ENCODE measurements at regions not wholly inside any gene's neighbourhood (a gene's known extent, or its start where the extent isn't known, plus 50 kb on each side); places are given as distances from the start of the nearest gene placed in this dataset.

- H3K9ac ChIP-seq (ENCODE audit: low read depth, low read length), result no peak overlapping the region
- no peaks in the 10 kb centered on the region for H3K9me3 ChIP-seq (ENCODE audit: control insufficient read depth, insufficient read depth, low read length)
- no peaks in the 10 kb centered on the region for H3K36me3 ChIP-seq (ENCODE audit: control insufficient read depth, insufficient read depth, low read length)
- peaks cover 11% of the 10 kb centered on the region for H3K27me3 ChIP-seq (ENCODE audit: control insufficient read depth, insufficient read depth, low read length)
- no peak overlapping the region for H3K27ac ChIP-seq (ENCODE audit: low read depth, low read length)
- H3K4me1 ChIP-seq (ENCODE audit: control insufficient read depth, insufficient read depth, low read length), result 0 out of 2 replicates have a peak, but pooled peaks cover 5% of the 10 kb centered on the region
- no peak overlapping the region for H3K4me3 ChIP-seq (ENCODE audit: low read depth, low read length)
Measured at GRCh38 chr6:150799276-150799805, 66.2 kb upstream of the MTHFD1L start.

- Histone ChIP-seq H3K27ac (ENCODE audit: low read depth, low read length) (no peak overlapping the region), H3K9me3 (ENCODE audit: control insufficient read depth, insufficient read depth, low read length) (no peaks in the 10 kb centered on the region), H3K4me1 (ENCODE audit: control insufficient read depth, insufficient read depth, low read length) (0 out of 2 replicates have a peak, but pooled peaks cover 5% of the 10 kb centered on the region), H3K27me3 (ENCODE audit: control insufficient read depth, insufficient read depth, low read length) (peaks cover 11% of the 10 kb centered on the region), H3K36me3 (ENCODE audit: control insufficient read depth, insufficient read depth, low read length) (no peaks in the 10 kb centered on the region), H3K9ac (ENCODE audit: low read depth, low read length) (no peak overlapping the region), H3K4me3 (ENCODE audit: low read depth, low read length) (no peak overlapping the region)
Measured at GRCh38 chr6:150800674-150801314, 64.7 kb upstream of the MTHFD1L start.

GRCh38 chr6:150806790-150807189 lies 58.7 kb upstream of the MTHFD1L start:
- Histone ChIP-seq H3K27ac (ENCODE audit: low read depth, low read length) (no peak overlapping the region), H3K27me3 (ENCODE audit: control insufficient read depth, insufficient read depth, low read length) (no peaks in the 10 kb centered on the region), H3K9me3 (ENCODE audit: control insufficient read depth, insufficient read depth, low read length) (no peaks in the 10 kb centered on the region), H3K4me1 (ENCODE audit: control insufficient read depth, insufficient read depth, low read length) (no peaks in the 10 kb centered on the region), H3K36me3 (ENCODE audit: control insufficient read depth, insufficient read depth, low read length) (no peaks in the 10 kb centered on the region), H3K4me3 (ENCODE audit: low read depth, low read length) (no peak overlapping the region), H3K9ac (ENCODE audit: low read depth, low read length) (no peak overlapping the region)

GRCh38 chr6:150813319-150813992 lies 52.0 kb upstream of the MTHFD1L start:
- no peak overlapping the region for H3K9ac ChIP-seq (ENCODE audit: low read depth, low read length)
- H3K27ac ChIP-seq (ENCODE audit: low read depth, low read length), result no peak overlapping the region
- H3K36me3 ChIP-seq (ENCODE audit: control insufficient read depth, insufficient read depth, low read length), result no peaks in the 10 kb centered on the region
- H3K9me3 ChIP-seq (ENCODE audit: control insufficient read depth, insufficient read depth, low read length), result 0 out of 2 replicates have a peak, but pooled peaks cover 2% of the 10 kb centered on the region
- H3K4me3 ChIP-seq (ENCODE audit: low read depth, low read length), result no peak overlapping the region
- H3K4me1 ChIP-seq (ENCODE audit: control insufficient read depth, insufficient read depth, low read length), result no peaks in the 10 kb centered on the region
- no peaks in the 10 kb centered on the region for H3K27me3 ChIP-seq (ENCODE audit: control insufficient read depth, insufficient read depth, low read length)

GRCh38 chr6:150813993-150814359 lies 51.5 kb upstream of the MTHFD1L start:
- Histone ChIP-seq H3K9ac (ENCODE audit: low read depth, low read length) (no peak overlapping the region), H3K4me1 (ENCODE audit: control insufficient read depth, insufficient read depth, low read length) (no peaks in the 10 kb centered on the region), H3K4me3 (ENCODE audit: low read depth, low read length) (no peak overlapping the region), H3K27me3 (ENCODE audit: control insufficient read depth, insufficient read depth, low read length) (no peaks in the 10 kb centered on the region), H3K27ac (ENCODE audit: low read depth, low read length) (no peak overlapping the region), H3K9me3 (ENCODE audit: control insufficient read depth, insufficient read depth, low read length) (0 out of 2 replicates have a peak, but pooled peaks cover 2% of the 10 kb centered on the region), H3K36me3 (ENCODE audit: control insufficient read depth, insufficient read depth, low read length) (no peaks in the 10 kb centered on the region)

Measured in HUES48 (cell line).